ENCODE measurements at regions not wholly inside any gene's neighbourhood (a gene's known extent, or its start where the extent isn't known, plus 50 kb on each side); places are given as distances from the start of the nearest gene placed in this dataset.

DNA sequence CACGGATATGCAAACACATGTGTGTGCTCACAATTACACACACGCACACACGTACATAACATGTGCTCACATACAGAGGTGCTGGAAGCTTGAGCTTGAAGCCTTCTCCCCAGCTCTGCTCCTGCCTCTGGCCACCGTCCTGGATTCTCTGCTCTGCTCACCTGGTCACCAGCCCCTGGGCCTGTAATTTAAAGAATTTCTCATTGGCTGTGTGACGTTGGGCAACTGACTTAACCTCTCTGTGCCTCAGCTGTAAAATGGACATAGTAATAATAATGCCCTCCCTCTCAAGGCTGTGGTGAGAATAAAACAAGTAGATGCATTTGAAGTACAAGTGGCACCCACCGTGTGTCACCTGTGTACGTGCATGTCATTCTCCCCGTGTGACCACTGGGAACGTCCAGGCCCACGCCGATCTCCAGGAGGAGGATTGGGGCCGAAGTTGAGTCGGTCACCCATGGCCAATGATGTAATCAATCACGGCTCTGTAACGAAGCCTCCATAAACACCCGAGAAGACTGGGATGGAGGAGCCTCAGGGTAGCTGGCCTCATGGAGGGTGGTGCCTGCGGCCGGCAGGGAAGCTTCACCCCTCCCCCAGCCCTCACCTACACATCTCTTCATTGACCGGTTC, 160.9 kb upstream of the AFDN start:
- intact Hi-C loops (cut with DNase I) = no loop called here
- H3K27ac ChIP-seq = no peak overlapping the region
- TF ChIP-seq, protein P1, sequence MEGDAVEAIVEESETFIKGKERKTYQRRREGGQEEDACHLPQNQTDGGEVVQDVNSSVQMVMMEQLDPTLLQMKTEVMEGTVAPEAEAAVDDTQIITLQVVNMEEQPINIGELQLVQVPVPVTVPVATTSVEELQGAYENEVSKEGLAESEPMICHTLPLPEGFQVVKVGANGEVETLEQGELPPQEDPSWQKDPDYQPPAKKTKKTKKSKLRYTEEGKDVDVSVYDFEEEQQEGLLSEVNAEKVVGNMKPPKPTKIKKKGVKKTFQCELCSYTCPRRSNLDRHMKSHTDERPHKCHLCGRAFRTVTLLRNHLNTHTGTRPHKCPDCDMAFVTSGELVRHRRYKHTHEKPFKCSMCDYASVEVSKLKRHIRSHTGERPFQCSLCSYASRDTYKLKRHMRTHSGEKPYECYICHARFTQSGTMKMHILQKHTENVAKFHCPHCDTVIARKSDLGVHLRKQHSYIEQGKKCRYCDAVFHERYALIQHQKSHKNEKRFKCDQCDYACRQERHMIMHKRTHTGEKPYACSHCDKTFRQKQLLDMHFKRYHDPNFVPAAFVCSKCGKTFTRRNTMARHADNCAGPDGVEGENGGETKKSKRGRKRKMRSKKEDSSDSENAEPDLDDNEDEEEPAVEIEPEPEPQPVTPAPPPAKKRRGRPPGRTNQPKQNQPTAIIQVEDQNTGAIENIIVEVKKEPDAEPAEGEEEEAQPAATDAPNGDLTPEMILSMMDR (IDR thresholded peaks at IDR 0.05) = no peak
- H3K27me3 ChIP-seq = no peaks in the 10 kb centered on the region
- no peak overlapping the region for H3K4me3 ChIP-seq
- H3K4me1 ChIP-seq = no peaks in the 10 kb centered on the region
- no peak for DNase-seq
- no peak overlapping the region for H3K9ac ChIP-seq (ENCODE audit: low read depth in 2 of 2, low read length in 2 of 2)
- H3K9me3 ChIP-seq = no peaks in the 10 kb centered on the region
- H3K36me3 ChIP-seq = no peaks in the 10 kb centered on the region

DNA sequence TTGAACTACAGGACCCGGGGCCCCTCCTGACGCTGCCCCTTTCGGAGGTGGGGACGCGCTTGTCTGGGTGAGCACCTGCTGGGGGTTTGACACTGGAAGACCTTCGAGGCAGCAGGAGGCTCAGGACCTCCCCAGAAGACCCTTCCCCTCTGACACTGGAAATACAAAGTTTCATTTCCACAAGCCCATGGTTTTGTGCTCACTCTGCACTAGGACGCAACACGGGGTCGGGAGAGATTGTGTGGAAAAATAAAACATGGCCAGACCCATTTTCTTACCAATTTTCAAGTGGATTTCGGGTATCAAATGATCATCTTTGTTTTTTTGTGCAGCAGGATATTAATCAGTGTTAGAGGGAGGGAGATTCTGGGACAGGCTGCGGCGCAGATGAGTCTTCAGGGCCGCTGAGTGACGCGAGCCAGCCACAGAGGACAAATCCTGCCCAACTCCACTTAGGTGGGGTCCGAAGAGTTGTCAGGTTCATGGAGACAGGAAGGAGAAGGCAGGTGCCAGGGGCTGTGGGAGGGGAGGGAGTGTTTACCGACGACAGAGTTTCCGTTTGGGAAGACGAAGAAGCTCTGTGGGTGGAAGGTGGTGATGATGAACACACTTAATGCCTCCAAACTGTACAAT, 160.0 kb upstream of the AFDN start:
- intact Hi-C loops (cut with DNase I) = no loop called here
- no peaks in the 10 kb centered on the region for H3K9me3 ChIP-seq
- H3K4me3 ChIP-seq = no peak overlapping the region
- no peaks in the 10 kb centered on the region for H3K27me3 ChIP-seq
- no peaks in the 10 kb centered on the region for H3K36me3 ChIP-seq
- DNase-seq = no peak
- H3K4me1 ChIP-seq = no peaks in the 10 kb centered on the region
- no peak overlapping the region for H3K9ac ChIP-seq (ENCODE audit: low read depth in 2 of 2, low read length in 2 of 2)
- no peak overlapping the region for H3K27ac ChIP-seq
- TF ChIP-seq, protein P1 (IDR thresholded peaks at IDR 0.05) = no peak

DNA sequence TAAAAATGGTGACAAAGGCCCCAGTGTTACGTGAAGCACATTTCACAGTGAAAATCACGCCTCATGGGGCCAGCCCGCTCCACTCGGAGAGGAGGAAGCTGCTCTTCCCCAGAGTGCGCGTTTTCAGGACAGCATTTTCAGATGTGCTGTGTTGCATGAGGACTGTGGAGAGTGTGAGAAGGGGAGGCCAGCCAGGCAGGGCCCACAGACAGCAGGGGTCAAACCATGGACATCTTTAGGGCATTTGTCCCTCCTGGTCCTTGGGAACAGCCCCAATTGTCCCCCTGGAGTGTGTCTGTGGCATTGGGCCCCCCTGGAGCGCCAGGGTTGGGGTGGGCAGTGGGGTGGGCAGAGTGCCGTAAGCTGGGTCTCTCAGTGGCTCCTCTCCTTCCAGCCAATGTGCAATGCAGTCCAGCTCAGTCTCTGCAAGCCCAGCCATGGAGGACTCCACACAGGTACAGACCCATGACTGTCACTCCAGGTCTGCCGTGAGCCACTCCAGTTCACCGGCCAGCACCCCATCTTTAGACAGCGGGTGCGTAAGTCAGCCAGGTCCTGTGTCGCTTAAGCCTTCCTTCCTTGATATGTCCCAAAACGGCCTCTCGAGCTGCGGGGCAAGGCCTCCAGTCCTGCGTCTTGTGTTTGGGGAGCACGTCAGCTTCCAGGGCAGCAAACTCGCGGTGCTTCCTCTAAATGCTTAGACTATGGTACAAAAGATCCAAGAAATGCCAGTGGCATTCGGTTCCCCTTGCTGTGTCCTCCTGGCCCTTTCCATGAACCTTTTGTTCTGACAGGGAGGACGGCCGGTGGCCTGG, 159.3 kb upstream of the AFDN start:
- Histone ChIP-seq H3K36me3 (no peaks in the 10 kb centered on the region), H3K27me3 (no peaks in the 10 kb centered on the region), H3K9me3 (no peaks in the 10 kb centered on the region), H3K4me3 (no peak overlapping the region), H3K9ac (ENCODE audit: low read depth in 2 of 2, low read length in 2 of 2) (no peak overlapping the region), H3K4me1 (no peaks in the 10 kb centered on the region), H3K27ac (no peak overlapping the region)
- TF ChIP-seq, protein P1 (IDR thresholded peaks at IDR 0.05) = no peak
- intact Hi-C loops (cut with DNase I) = no loop called here
- no peak for DNase-seq

DNA sequence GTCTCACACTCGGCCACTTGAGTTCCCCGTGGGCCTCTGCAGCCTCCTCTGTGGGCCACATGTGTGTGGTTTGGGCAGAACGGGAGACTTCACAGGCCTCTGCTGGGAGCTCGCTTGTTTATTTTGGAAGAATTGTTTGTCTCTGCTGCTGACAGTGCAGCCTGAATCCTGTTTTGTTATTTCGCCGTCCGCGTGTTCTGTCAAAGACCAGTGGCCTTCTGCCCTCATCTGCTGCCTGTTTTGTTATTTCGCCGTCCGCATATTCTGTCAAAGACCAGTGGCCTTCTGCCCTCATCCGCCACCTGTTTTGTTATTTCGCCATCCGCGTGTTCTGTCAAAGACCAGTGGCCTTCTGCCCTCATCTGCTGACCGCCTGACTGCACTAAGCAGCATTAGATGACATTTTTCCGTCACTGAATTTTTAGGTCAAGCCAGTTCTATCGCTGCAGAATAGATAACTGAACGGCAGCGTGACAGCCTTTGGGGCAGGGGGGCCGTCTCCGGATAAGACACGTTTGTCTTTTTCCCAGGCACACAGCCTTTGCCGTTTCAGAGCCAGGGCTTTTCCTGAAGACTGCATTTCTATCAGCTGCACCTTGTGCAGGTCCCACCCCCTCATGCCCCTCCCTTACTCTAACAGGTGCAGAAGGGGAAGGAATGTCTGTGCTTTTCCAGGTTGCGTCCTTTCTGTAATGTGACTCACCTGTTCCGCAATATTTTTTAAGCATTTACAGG, 158.5 kb upstream of the AFDN start:
- Histone ChIP-seq H3K9me3 (no peaks in the 10 kb centered on the region), H3K4me1 (no peaks in the 10 kb centered on the region), H3K36me3 (no peaks in the 10 kb centered on the region), H3K4me3 (no peak overlapping the region), H3K27me3 (no peaks in the 10 kb centered on the region), H3K9ac (ENCODE audit: low read depth in 2 of 2, low read length in 2 of 2) (no peak overlapping the region), H3K27ac (no peak overlapping the region)
- intact Hi-C loops (cut with DNase I) = no loop called here
- peak; percentile 48 for DNase-seq
- TF ChIP-seq, protein P1 (IDR thresholded peaks at IDR 0.05) = no peak

All from colonic mucosa (tissue), 4 donors.